Brain microvascular endothelial cell (primary cell): ENCODE measurements at regions not wholly inside any gene's neighbourhood (a gene's known extent, or its start where the extent isn't known, plus 50 kb on each side); places are given as distances from the start of the nearest gene placed in this dataset.
"Not testable (repeated sequence)": the region's sequence is repeated elsewhere in the genome, so short reads cannot be mapped to it uniquely, and the experiment has no call there.

ENCODE experiments used
- DNase-seq: peaks from one replicate; pipeline ENCODE4 v3.0.0-alpha.2; 2020
- H3K27ac ChIP-seq: fragments of 250-450 bp; sonication (Bioruptor Pico); 2 replicates; pipeline ENCODE4 v1.5.1; 2020; ENCODE audit warnings: mild to moderate bottlenecking, moderate library complexity
- H3K27me3 ChIP-seq: fragments of 250-450 bp; sonication (Bioruptor Pico); replicated peaks from 2 replicates; pipeline ENCODE4 v1.5.1; 2020; ENCODE audit warnings: mild to moderate bottlenecking
- H3K36me3 ChIP-seq: fragments of 250-450 bp; sonication (Bioruptor Pico); replicated peaks from 2 replicates; pipeline ENCODE4 v1.5.1; 2020; ENCODE audit warnings: mild to moderate bottlenecking
- H3K4me3 ChIP-seq: 2 replicates; pipeline ENCODE4 v1.5.1; 2011; ENCODE audit warnings: low read depth, mild to moderate bottlenecking, control low read depth, low read length, moderate library complexity
- CTCF ChIP-seq: IDR thresholded peaks from 2 replicates; pipeline ENCODE4 v1.5.1; 2011; ENCODE audit warnings: low read depth, mild to moderate bottlenecking, moderate library complexity, low read length, control low read depth, inconsistent platforms; ENCODE audit errors: missing control alignments
- in situ Hi-C: cut with HindIII; loops from 2 replicates; pipeline ENCODE4 v1.10.0; 2017; ENCODE audit warnings: low sequenced_read_pairs, low pct_ligation_motif_present

GRCh38 chr1:245074232-245074747, 80.5 kb upstream of the KIF26B start:
- Histone ChIP-seq H3K4me3 (no peak overlapping the region), H3K27ac (no peak overlapping the region), H3K27me3 (no peaks in the 10 kb centered on the region), H3K36me3 (no peaks in the 10 kb centered on the region)
- no peak for TF ChIP-seq CTCF
- DNase-seq: no peak
- in situ Hi-C loops: no loop called here

- Histone ChIP-seq H3K4me3 (no peak overlapping the region), H3K27ac (no peak overlapping the region), H3K36me3 (no peaks in the 10 kb centered on the region), H3K27me3 (no peaks in the 10 kb centered on the region)
- DNase-seq: no peak
- in situ Hi-C loops: no loop called here
- no peak for TF ChIP-seq CTCF
Observed at GRCh38 chr1:245070836-245071615, 83.8 kb upstream of the KIF26B start.

DNA sequence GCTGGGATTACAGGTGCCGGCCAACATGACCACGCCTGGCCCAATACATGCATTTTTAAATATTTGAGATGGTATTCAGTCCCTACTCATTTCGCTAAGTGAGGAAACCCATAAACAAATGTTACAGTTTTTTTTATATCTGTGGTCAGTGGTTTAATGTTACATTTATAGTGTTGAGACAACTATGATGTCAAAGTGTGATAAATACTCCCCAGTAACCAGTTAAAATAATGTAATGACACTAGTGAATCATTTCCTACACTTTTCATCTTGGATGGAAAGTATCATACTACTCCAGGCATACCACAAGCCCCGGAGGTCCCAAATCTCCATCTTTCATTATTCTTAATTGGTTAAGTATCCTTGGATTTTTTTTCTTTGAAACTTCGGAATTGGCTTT, 87.5 kb upstream of the KIF26B start:
- no peak for TF ChIP-seq CTCF
- no peak for DNase-seq
- Histone ChIP-seq H3K27me3 (no peaks in the 10 kb centered on the region), H3K27ac (no peak overlapping the region), H3K36me3 (no peaks in the 10 kb centered on the region), H3K4me3 (no peak overlapping the region)
- in situ Hi-C loops: no loop called here

- in situ Hi-C loops: no loop called here
- Histone ChIP-seq H3K27me3 (no peaks in the 10 kb centered on the region), H3K36me3 (no peaks in the 10 kb centered on the region), H3K4me3 (no peak overlapping the region), H3K27ac (no peak overlapping the region)
- no peak for DNase-seq
- TF ChIP-seq CTCF: no peak
Observed at GRCh38 chr1:245062741-245063305, 92.0 kb upstream of the KIF26B start.

- H3K27ac ChIP-seq, H3K27me3 ChIP-seq, H3K4me3 ChIP-seq, H3K36me3 ChIP-seq, in situ Hi-C loops, DNase-seq: not testable (repeated sequence)
Observed at GRCh38 chr1:245061808-245062207, 93.0 kb upstream of the KIF26B start.

DNA sequence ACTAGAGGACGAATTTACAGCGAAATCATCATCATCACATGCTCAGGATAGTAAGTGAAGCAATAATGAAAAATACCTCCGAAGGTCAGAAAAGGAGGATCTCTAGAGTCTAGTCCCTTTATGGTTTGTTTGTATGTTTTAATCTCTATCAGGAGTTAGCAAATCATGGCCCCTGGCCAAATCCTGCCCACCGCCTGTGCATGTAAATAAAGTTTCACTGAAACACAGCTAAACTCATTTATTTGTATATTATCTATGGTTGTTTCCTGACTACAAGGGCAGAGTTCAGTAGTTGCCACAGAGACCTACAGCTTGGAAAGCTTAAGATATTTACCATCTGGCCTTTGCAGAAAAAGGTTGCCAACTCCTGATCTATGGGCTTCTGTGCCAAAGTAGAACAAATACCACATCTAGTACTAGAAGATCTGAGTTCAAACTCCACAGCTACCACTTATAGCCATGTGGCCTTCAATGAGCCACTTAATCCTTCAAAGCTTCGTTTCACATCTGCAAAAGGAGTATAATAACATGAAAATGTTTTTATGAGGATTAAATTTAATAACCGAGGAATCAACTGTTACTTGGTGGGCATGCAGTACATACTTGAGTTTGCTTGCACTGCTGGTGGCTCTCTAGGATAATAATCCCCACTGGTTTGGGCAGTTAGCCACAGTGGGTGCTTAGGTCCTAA, 94.0 kb upstream of the KIF26B start:
- H3K4me3 ChIP-seq: no peak overlapping the region
- in situ Hi-C loops: no loop called here
- no peak for DNase-seq
- H3K27ac ChIP-seq: no peak overlapping the region
- H3K27me3 ChIP-seq: no peaks in the 10 kb centered on the region
- no peak for TF ChIP-seq CTCF
- H3K36me3 ChIP-seq: no peaks in the 10 kb centered on the region
